ENCODE measurements at regions not wholly inside any gene's neighbourhood (a gene's known extent, or its start where the extent isn't known, plus 50 kb on each side); places are given as distances from the start of the nearest gene placed in this dataset.
A peak's percentile ranks its signal among the peaks of the same experiment; 100 is the strongest.

- TF ChIP-seq CTCF (IDR thresholded peaks at IDR 0.05; ENCODE audit: low read length, missing control alignments) = no peak
- DNase-seq (ENCODE audit: low read depth) = peak; percentile 75
- H3K4me3 ChIP-seq (replicated peaks; ENCODE audit: low read depth, low read length) = no peak overlapping the region
Observed at GRCh38 chr13:50410921-50411746, 395.9 kb downstream of the KCNRG start.

- TF ChIP-seq CTCF (IDR thresholded peaks at IDR 0.05; ENCODE audit: low read length, missing control alignments) = no peak
Observed at GRCh38 chr13:50412046-50412617, 396.9 kb downstream of the KCNRG start.

DNA sequence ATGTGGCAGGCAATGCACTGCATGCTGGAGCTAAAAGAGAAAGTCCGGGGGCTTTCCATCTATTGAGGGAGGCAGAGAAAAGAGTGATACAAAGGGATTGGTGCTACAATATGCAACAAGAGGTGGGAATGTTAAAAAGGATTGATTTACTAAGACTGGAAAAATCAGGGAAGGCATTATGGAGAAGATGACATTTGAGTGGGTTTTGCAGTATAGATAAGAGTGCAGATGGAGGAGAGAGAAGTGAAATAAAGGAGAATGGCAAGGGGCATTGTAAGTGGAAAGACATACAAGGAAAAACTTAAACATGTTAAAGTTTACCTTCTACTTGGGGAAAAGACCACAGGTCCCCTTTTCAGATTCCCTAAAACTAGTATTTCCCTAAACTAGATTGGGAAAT lies 399.4 kb downstream of the KCNRG start:
- DNase-seq (ENCODE audit: low read depth) = no peak
- H3K4me3 ChIP-seq (replicated peaks; ENCODE audit: low read depth, low read length) = no peak overlapping the region
- no peak for TF ChIP-seq CTCF (IDR thresholded peaks at IDR 0.05; ENCODE audit: low read length, missing control alignments)

More at GRCh38 chr13:50412046-50412617, 396.9 kb downstream of the KCNRG start:
- no peak overlapping the region for H3K4me3 ChIP-seq (replicated peaks; ENCODE audit: low read depth, low read length)
- DNase-seq (ENCODE audit: low read depth) = no peak

DNA sequence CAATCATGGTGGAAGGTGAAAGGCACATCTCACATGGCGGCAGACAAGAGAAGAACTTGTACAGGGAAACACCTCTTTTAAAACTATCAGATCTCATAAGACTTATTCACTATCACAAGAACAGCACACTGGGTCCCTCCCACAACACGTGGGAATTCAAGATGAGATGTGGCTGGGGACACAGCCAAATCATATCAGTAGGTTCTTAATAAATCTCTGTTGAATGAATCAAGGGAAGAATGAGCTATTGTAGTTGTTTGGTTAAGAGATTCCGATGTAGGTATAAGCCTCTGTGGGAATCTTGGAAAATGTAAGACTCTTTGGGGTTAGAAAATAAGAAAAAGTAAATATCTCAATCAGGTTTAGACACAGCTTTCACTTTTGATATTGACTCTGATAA lies 400.2 kb downstream of the KCNRG start:
- TF ChIP-seq CTCF (IDR thresholded peaks at IDR 0.05; ENCODE audit: low read length, missing control alignments) = no peak
- no peak for DNase-seq (ENCODE audit: low read depth)
- no peak overlapping the region for H3K4me3 ChIP-seq (replicated peaks; ENCODE audit: low read depth, low read length)

- DNase-seq (ENCODE audit: low read depth) = no peak
- H3K4me3 ChIP-seq (replicated peaks; ENCODE audit: low read depth, low read length) = no peak overlapping the region
- no peak for TF ChIP-seq CTCF (IDR thresholded peaks at IDR 0.05; ENCODE audit: low read length, missing control alignments)
Observed at GRCh38 chr13:50417597-50417996, 402.4 kb downstream of the KCNRG start.

DNA sequence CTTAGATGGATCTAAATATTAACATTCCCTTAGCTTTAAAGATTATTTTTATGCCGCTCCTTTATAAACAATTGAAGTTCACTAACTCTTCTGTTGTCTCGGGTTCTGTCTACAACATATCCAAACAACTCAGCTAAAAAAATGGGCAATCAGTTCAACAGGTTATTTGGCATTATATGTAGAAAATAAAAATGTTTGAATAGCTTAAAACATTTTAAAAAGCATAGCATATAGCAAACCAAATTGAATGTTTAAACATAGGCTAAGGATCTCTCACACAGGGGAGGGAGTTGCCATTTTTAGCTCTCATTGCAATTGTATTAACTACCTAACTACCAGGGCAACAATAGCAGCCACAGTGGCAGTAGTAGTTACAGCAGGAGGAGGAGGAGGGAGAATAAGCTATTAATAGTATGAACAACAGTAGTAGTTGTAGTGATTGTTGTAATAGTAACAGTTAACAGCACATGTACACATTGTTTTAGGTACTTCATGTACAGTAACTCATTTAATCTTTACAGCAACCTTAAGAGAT lies 404.2 kb downstream of the KCNRG start:
- DNase-seq (ENCODE audit: low read depth) = no peak
- no peak for TF ChIP-seq CTCF (IDR thresholded peaks at IDR 0.05; ENCODE audit: low read length, missing control alignments)
- H3K4me3 ChIP-seq (replicated peaks; ENCODE audit: low read depth, low read length) = no peak overlapping the region

Data from fibroblast of pulmonary artery (primary cell).